HT1080 (cell line): ENCODE measurements at regions not wholly inside any gene's neighbourhood (a gene's known extent, or its start where the extent isn't known, plus 50 kb on each side); places are given as distances from the start of the nearest gene placed in this dataset.
"Not testable (repeated sequence)": the region's sequence is repeated elsewhere in the genome, so short reads cannot be mapped to it uniquely, and the experiment has no call there.

Source experiments
- DNase-seq: peaks from one replicate; pipeline ENCODE4 v3.0.0-alpha.2; 2015; ENCODE audit warnings: low read depth

- DNase-seq = no peak
Observed at GRCh38 chr20:12936524-12936923, 72.2 kb upstream of the SPTLC3 start.

DNA sequence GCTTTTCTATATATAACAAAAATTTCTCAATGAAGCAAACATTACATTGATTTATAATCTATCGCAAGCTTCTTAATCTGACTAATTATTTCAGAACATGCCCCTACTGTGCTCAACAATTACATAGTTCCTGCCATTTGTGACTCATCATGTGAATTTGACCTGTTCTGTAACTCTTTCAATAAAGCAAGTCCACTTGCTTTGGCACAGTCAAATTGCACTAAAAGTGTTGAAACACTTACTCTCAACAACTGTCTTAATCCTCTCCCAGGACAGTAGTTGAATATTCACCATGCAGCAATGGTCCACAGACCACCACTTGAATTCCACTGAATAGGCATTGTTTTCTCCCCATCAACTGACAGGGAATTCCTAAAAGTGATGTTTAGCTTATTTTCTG lies 67.7 kb upstream of the SPTLC3 start:
- DNase-seq = peak; percentile 28

DNA sequence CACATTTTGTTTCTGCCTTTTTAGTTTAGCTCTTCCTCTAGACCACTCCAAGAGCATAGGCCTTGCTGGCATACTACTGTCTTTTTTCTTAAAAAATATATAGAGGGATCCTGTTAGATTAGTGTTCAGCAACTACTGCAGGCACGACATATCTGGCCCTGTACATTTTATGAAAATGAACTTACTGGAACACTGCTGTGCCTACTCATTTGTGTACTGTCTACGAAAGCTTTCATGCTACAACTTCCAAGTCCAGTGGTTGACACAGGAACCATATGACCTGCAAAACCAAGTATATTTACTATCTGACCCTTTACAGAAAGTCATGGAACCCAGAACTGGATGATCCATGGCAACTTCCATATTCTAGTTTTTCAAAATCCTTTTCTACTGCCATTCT lies 66.6 kb upstream of the SPTLC3 start:
- DNase-seq = no peak

DNA sequence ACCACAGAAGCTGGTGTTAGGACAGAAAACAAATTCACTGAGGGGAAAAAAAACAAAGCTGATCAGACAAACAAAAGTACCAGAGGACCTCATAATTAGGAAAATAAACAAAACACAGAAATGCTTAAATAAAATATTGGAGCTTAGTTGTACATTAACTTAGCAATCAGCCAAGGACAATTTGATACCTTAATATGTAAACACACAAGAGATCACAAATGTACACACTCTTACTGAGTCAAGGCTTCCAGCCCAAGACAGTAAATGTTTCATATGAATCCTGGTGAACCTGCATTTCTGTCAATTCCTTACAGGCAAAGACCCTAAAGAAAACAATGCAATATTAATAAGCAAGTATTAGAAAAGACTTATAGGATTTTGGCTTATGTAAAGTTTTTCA lies 62.0 kb upstream of the SPTLC3 start:
- no peak for DNase-seq

GRCh38 chr20:12947691-12948090 lies 61.1 kb upstream of the SPTLC3 start:
- no peak for DNase-seq

DNA sequence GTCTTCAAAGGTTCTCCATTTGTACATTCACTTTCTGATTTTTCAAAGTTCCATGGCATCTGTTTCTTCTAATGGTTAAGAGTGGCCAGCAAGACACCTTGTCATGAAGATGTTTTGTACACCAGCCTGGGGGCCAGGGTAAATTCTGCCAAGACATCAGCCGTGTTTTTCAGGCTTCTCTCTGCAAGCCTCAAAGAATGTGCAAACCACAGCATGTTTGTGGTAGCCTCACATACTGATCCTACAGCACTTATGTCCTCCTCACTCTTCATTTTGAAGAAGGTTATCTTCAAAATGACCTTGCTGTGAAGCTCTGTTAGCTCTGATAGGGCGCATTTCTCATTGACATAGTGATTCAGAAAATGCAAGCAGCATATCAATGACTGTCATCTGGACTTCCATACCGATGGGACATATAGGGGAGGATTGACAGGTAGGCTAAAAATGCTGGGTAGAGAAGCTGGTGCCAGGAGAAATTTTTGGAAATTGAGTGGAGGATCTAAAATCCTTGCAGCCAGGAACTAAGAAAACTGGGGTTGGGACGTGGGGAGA lies 59.3 kb upstream of the SPTLC3 start:
- no peak for DNase-seq

DNA sequence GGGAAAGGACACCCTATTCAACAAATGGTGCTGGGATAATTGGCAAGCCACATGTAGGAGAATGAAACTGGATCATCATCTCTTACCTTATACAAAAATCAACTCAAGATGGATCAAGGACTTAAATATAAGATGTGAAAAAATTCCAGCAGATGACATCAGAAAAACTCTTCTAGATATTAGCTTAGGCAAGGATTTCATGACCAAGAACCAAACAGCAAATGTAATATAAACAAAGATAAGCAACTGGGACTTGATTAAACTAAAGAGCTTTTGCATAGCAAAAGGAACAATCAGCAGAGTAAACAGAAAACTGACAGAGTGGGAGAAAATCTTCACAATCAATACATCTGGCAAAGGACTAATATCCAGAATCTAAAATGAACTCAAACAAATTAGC lies 54.5 kb upstream of the SPTLC3 start:
- not testable (repeated sequence) for DNase-seq

- no peak for DNase-seq
Observed at GRCh38 chr20:12955611-12956010, 53.2 kb upstream of the SPTLC3 start.

- no peak for DNase-seq
Observed at GRCh38 chr20:12956303-12956702, 52.5 kb upstream of the SPTLC3 start.

GRCh38 chr20:12957968-12958367 lies 50.8 kb upstream of the SPTLC3 start:
- DNase-seq = no peak
